WTC11 (cell line): ENCODE measurements at regions not wholly inside any gene's neighbourhood (a gene's known extent, or its start where the extent isn't known, plus 50 kb on each side); places are given as distances from the start of the nearest gene placed in this dataset.

Experiments used
- CREM ChIP-seq: sonication (generic); formaldehyde crosslinking; IDR thresholded peaks from 2 replicates; pipeline ENCODE4 v1.8.1; 2022; ENCODE audit warnings: mild to moderate bottlenecking, missing genetic modification reagents, moderate library complexity
- ESRRA ChIP-seq: sonication (generic); formaldehyde crosslinking; IDR thresholded peaks from 2 replicates; pipeline ENCODE4 v1.8.1; 2022; ENCODE audit warnings: mild to moderate bottlenecking, missing genetic modification reagents, borderline replicate concordance
- NFYB ChIP-seq: sonication (generic); formaldehyde crosslinking; conservative IDR thresholded peaks from 2 replicates; pipeline ENCODE4 v1.8.0; 2022; ENCODE audit warnings: low read depth, missing genetic modification reagents
- RELA ChIP-seq: sonication (generic); formaldehyde crosslinking; IDR thresholded peaks from 2 replicates; pipeline ENCODE4 v1.8.1; 2022; ENCODE audit warnings: missing genetic modification reagents, mild to moderate bottlenecking, borderline replicate concordance
- TCF7 ChIP-seq: sonication (generic); formaldehyde crosslinking; IDR thresholded peaks from 2 replicates; pipeline ENCODE4 v1.8.0; 2022; ENCODE audit warnings: mild to moderate bottlenecking, low read depth, missing genetic modification reagents, moderate library complexity
- ZNF416 ChIP-seq: fragments of 250-450 bp; sonication (Bioruptor Pico); IDR thresholded peaks from 2 replicates; pipeline ENCODE4 v1.9.0; 2021; ENCODE audit warnings: mild to moderate bottlenecking, inconsistent platforms
- TF ChIP-seq, protein P1 (sequence below): fragments of 200-600 bp; IDR thresholded peaks from 2 replicates; pipeline ENCODE4 v1.8.0; 2022; ENCODE audit warnings: antibody characterized with exemption
- TF ChIP-seq, protein P2 (sequence below): sonication (generic); formaldehyde crosslinking; IDR thresholded peaks from 2 replicates; pipeline ENCODE4 v1.8.1; 2022; ENCODE audit warnings: low read depth, missing genetic modification reagents, borderline replicate concordance
- TF ChIP-seq, protein P3 (sequence below): sonication (generic); formaldehyde crosslinking; IDR thresholded peaks from 2 replicates; pipeline ENCODE4 v1.8.0; 2022; ENCODE audit warnings: mild to moderate bottlenecking, missing genetic modification reagents
- TF ChIP-seq, protein P4 (sequence below): sonication (generic); formaldehyde crosslinking; conservative IDR thresholded peaks from 2 replicates; pipeline ENCODE4 v1.8.1; 2023; ENCODE audit warnings: mild to moderate bottlenecking, low read depth, missing genetic modification reagents, moderate library complexity

DNA sequence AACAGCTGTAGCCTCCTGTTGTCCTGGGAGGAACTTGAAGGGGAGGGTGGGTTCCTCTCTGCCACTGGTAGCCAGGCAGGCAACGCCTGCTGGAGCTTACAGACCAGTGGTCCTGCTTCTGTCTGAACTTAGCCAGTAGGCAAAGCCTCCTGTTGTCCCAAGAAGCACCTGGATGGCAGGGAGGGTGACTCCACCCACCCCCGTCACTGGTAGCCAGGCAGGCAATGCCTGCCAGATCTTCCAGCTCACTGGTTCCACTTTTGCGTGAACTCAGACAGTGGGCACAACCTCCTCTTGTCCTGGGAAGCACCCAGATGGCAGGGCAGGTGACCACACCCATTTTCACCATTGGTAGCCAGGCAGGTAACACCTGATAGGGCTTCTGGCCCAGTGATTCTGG lies 203.5 kb upstream of the DIPK2B start:
- no peak for TF ChIP-seq TCF7 (CRISPR knock-in tag)
- TF ChIP-seq, protein P1, sequence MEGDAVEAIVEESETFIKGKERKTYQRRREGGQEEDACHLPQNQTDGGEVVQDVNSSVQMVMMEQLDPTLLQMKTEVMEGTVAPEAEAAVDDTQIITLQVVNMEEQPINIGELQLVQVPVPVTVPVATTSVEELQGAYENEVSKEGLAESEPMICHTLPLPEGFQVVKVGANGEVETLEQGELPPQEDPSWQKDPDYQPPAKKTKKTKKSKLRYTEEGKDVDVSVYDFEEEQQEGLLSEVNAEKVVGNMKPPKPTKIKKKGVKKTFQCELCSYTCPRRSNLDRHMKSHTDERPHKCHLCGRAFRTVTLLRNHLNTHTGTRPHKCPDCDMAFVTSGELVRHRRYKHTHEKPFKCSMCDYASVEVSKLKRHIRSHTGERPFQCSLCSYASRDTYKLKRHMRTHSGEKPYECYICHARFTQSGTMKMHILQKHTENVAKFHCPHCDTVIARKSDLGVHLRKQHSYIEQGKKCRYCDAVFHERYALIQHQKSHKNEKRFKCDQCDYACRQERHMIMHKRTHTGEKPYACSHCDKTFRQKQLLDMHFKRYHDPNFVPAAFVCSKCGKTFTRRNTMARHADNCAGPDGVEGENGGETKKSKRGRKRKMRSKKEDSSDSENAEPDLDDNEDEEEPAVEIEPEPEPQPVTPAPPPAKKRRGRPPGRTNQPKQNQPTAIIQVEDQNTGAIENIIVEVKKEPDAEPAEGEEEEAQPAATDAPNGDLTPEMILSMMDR = no peak
- TF ChIP-seq, protein P2, sequence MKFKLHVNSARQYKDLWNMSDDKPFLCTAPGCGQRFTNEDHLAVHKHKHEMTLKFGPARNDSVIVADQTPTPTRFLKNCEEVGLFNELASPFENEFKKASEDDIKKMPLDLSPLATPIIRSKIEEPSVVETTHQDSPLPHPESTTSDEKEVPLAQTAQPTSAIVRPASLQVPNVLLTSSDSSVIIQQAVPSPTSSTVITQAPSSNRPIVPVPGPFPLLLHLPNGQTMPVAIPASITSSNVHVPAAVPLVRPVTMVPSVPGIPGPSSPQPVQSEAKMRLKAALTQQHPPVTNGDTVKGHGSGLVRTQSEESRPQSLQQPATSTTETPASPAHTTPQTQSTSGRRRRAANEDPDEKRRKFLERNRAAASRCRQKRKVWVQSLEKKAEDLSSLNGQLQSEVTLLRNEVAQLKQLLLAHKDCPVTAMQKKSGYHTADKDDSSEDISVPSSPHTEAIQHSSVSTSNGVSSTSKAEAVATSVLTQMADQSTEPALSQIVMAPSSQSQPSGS (CRISPR knock-in tag) = no peak
- no peak for TF ChIP-seq CREM
- TF ChIP-seq, protein P3, sequence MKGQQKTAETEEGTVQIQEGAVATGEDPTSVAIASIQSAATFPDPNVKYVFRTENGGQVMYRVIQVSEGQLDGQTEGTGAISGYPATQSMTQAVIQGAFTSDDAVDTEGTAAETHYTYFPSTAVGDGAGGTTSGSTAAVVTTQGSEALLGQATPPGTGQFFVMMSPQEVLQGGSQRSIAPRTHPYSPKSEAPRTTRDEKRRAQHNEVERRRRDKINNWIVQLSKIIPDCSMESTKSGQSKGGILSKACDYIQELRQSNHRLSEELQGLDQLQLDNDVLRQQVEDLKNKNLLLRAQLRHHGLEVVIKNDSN (CRISPR knock-in tag) = no peak
- no peak for TF ChIP-seq RELA
- TF ChIP-seq ESRRA (CRISPR knock-in tag) = no peak
- TF ChIP-seq NFYB (CRISPR knock-in tag) = no peak
- TF ChIP-seq, protein P4, sequence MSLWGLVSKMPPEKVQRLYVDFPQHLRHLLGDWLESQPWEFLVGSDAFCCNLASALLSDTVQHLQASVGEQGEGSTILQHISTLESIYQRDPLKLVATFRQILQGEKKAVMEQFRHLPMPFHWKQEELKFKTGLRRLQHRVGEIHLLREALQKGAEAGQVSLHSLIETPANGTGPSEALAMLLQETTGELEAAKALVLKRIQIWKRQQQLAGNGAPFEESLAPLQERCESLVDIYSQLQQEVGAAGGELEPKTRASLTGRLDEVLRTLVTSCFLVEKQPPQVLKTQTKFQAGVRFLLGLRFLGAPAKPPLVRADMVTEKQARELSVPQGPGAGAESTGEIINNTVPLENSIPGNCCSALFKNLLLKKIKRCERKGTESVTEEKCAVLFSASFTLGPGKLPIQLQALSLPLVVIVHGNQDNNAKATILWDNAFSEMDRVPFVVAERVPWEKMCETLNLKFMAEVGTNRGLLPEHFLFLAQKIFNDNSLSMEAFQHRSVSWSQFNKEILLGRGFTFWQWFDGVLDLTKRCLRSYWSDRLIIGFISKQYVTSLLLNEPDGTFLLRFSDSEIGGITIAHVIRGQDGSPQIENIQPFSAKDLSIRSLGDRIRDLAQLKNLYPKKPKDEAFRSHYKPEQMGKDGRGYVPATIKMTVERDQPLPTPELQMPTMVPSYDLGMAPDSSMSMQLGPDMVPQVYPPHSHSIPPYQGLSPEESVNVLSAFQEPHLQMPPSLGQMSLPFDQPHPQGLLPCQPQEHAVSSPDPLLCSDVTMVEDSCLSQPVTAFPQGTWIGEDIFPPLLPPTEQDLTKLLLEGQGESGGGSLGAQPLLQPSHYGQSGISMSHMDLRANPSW (CRISPR knock-in tag) = no peak
- no peak for TF ChIP-seq ZNF416 (CRISPR knock-in tag)
